ENCODE measurements at regions not wholly inside any gene's neighbourhood (a gene's known extent, or its start where the extent isn't known, plus 50 kb on each side); places are given as distances from the start of the nearest gene placed in this dataset.

- Histone ChIP-seq H3K9me3 (ENCODE audit: low read length) (no peaks in the 10 kb centered on the region), H4K20me1 (ENCODE audit: low read length) (no peaks in the 10 kb centered on the region), H3K4me1 (ENCODE audit: insufficient read depth, low read length) (no peaks in the 10 kb centered on the region), H3K4me3 (ENCODE audit: low read length) (no peak overlapping the region), H3F3A (ENCODE audit: low read length, unreplicated experiment) (no peaks in the 10 kb centered on the region), H3K27ac (ENCODE audit: low read length) (no peak overlapping the region), H3K9me2 (replicated peaks; ENCODE audit: low read length) (no peaks in the 10 kb centered on the region), H3K36me3 (ENCODE audit: low read depth, low read length) (no peaks in the 10 kb centered on the region), H3K4me2 (ENCODE audit: low read length) (no peak overlapping the region), H3K27me3 (ENCODE audit: low read length) (no peaks in the 10 kb centered on the region), H3K9ac (ENCODE audit: low read length) (no peak overlapping the region), H3K79me2 (ENCODE audit: low read length) (no peaks in the 10 kb centered on the region), H2AFZ (ENCODE audit: low read length) (no peak overlapping the region)
- DNase-seq = no peak
- BruUV-seq (replicated peaks) = no TSS peak
- no peak for ATAC-seq
- intact Hi-C loops (cut with micrococcal nuclease) = no loop called here
- ChIA-PET CTCF (no interaction called here), POLR2A (ENCODE audit: unreplicated experiment) (no interaction called here)
- TF ChIP-seq, protein P1, sequence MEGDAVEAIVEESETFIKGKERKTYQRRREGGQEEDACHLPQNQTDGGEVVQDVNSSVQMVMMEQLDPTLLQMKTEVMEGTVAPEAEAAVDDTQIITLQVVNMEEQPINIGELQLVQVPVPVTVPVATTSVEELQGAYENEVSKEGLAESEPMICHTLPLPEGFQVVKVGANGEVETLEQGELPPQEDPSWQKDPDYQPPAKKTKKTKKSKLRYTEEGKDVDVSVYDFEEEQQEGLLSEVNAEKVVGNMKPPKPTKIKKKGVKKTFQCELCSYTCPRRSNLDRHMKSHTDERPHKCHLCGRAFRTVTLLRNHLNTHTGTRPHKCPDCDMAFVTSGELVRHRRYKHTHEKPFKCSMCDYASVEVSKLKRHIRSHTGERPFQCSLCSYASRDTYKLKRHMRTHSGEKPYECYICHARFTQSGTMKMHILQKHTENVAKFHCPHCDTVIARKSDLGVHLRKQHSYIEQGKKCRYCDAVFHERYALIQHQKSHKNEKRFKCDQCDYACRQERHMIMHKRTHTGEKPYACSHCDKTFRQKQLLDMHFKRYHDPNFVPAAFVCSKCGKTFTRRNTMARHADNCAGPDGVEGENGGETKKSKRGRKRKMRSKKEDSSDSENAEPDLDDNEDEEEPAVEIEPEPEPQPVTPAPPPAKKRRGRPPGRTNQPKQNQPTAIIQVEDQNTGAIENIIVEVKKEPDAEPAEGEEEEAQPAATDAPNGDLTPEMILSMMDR (conservative IDR thresholded peaks at IDR 0.05; ENCODE audit: low read depth, low read length) = no peak
- TF ChIP-seq EZH2 (IDR thresholded peaks at IDR 0.05; ENCODE audit: low read length, unreplicated experiment) (no peak), EZH2phosphoT487 (IDR thresholded peaks at IDR 0.05; ENCODE audit: borderline replicate concordance, low read length) (no peak)
Measured at GRCh38 chr3:165555785-165556184, 281.4 kb downstream of the BCHE start.

DNA sequence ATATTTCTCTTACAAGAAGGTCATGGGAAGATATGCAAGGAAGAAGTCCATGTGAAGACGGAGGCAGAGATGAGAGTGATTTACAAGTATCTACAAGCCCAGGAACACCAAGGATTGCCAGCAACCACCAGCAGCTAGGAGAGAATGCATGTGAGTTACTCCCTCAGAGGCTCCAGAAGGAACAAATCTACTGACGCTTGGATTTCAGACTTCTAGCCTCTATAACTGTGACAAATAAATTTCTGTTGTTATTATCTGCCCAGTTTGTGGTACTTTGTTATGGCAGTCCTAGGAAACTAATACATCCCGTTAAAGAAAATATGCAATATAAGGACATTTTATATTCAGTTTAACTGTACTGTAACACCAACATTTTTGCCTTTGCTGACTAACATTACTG, 283.9 kb downstream of the BCHE start:
- H3K4me3 ChIP-seq (ENCODE audit: low read length) = no peak overlapping the region
- no TSS peak for BruUV-seq (replicated peaks)
- H3K9ac ChIP-seq (ENCODE audit: low read length) = no peak overlapping the region
- CTCF ChIA-PET = no interaction called here
- POLR2A ChIA-PET (ENCODE audit: unreplicated experiment) = no interaction called here
- no peak for TF ChIP-seq EZH2phosphoT487 (IDR thresholded peaks at IDR 0.05; ENCODE audit: borderline replicate concordance, low read length)
- TF ChIP-seq, protein P1 (conservative IDR thresholded peaks at IDR 0.05; ENCODE audit: low read depth, low read length) = no peak
- no peak for TF ChIP-seq EZH2 (IDR thresholded peaks at IDR 0.05; ENCODE audit: low read length, unreplicated experiment)
- no peaks in the 10 kb centered on the region for H3K9me2 ChIP-seq (replicated peaks; ENCODE audit: low read length)
- ATAC-seq = no peak
- H2AFZ ChIP-seq (ENCODE audit: low read length) = no peak overlapping the region
- H3K27ac ChIP-seq (ENCODE audit: low read length) = no peak overlapping the region
- no peak for DNase-seq
- H3K27me3 ChIP-seq (ENCODE audit: low read length) = no peaks in the 10 kb centered on the region
- no peaks in the 10 kb centered on the region for H3K36me3 ChIP-seq (ENCODE audit: low read depth, low read length)
- H3K79me2 ChIP-seq (ENCODE audit: low read length) = no peaks in the 10 kb centered on the region
- H3K4me1 ChIP-seq (ENCODE audit: insufficient read depth, low read length) = no peaks in the 10 kb centered on the region
- no peak overlapping the region for H3K4me2 ChIP-seq (ENCODE audit: low read length)
- no peaks in the 10 kb centered on the region for H3F3A ChIP-seq (ENCODE audit: low read length, unreplicated experiment)
- intact Hi-C loops (cut with micrococcal nuclease) = no loop called here
- no peaks in the 10 kb centered on the region for H4K20me1 ChIP-seq (ENCODE audit: low read length)
- H3K9me3 ChIP-seq (ENCODE audit: low read length) = no peaks in the 10 kb centered on the region

GRCh38 chr3:165549665-165550064, 287.6 kb downstream of the BCHE start:
- no peak for DNase-seq
- H3F3A ChIP-seq (ENCODE audit: low read length, unreplicated experiment) = no peaks in the 10 kb centered on the region
- no peaks in the 10 kb centered on the region for H3K36me3 ChIP-seq (ENCODE audit: low read depth, low read length)
- H3K9me2 ChIP-seq (replicated peaks; ENCODE audit: low read length) = no peaks in the 10 kb centered on the region
- H3K79me2 ChIP-seq (ENCODE audit: low read length) = no peaks in the 10 kb centered on the region
- no peak for ATAC-seq
- no peak overlapping the region for H3K4me2 ChIP-seq (ENCODE audit: low read length)
- H3K9ac ChIP-seq (ENCODE audit: low read length) = no peak overlapping the region
- TF ChIP-seq EZH2phosphoT487 (IDR thresholded peaks at IDR 0.05; ENCODE audit: borderline replicate concordance, low read length) = no peak
- TF ChIP-seq EZH2 (IDR thresholded peaks at IDR 0.05; ENCODE audit: low read length, unreplicated experiment) = no peak
- TF ChIP-seq, protein P1 (conservative IDR thresholded peaks at IDR 0.05; ENCODE audit: low read depth, low read length) = no peak
- BruUV-seq (replicated peaks) = no TSS peak
- intact Hi-C loops (cut with micrococcal nuclease) = no loop called here
- H3K4me3 ChIP-seq (ENCODE audit: low read length) = no peak overlapping the region
- ChIA-PET POLR2A (ENCODE audit: unreplicated experiment) (no interaction called here), CTCF (no interaction called here)
- peaks cover 6% of the 10 kb centered on the region for H3K4me1 ChIP-seq (ENCODE audit: insufficient read depth, low read length)
- H3K27ac ChIP-seq (ENCODE audit: low read length) = no peak overlapping the region
- no peaks in the 10 kb centered on the region for H3K9me3 ChIP-seq (ENCODE audit: low read length)
- no peaks in the 10 kb centered on the region for H4K20me1 ChIP-seq (ENCODE audit: low read length)
- H3K27me3 ChIP-seq (ENCODE audit: low read length) = no peaks in the 10 kb centered on the region
- H2AFZ ChIP-seq (ENCODE audit: low read length) = peak overlapping the region; percentile 48; the same call in 1 of the 2 replicates

Data from PC-3 (cell line).